ENCODE measurements at regions not wholly inside any gene's neighbourhood (a gene's known extent, or its start where the extent isn't known, plus 50 kb on each side); places are given as distances from the start of the nearest gene placed in this dataset.

DNA sequence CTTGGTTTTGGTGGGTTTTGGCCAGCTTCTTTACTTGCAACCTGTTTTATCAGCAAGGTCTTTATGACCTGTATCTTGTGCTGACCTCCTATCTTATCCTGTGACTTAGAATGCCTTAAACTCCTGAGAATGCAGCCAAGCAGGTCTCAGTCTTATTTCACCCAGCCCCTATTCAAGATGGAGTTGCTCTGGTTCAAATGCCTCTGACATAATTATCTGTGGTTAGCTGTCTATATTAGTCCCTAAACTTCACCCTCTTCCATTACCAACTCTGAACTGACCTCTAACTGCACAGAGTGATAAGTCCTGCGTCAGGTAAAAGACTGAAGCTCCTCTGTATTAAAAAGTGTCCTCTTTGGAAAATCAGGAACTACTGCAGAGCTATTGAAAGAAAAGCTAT lies 61.9 kb upstream of the CD96 start:
- no peak for DNase-seq

DNA sequence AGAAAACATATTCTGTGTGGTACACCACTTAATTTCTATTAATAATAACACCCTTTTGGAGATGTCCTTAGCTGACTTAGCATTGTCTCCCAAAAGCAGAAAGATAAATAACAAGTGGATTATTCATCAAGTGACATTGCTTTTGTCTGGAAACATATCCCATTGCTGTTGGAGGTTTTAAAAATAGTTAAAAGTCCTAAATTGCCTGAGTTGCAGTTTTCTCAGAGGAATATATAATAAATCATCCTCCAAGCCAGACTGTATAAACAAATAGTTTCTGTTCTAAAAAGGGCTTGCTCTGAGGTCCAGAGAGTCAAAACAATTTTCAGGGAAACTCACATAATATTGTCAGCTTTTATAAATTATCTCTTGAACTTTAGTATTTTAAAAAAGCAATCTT lies 60.4 kb upstream of the CD96 start:
- DNase-seq, result no peak

- DNase-seq, result no peak
These were observed 59.4 kb upstream of the CD96 start for GRCh38 chr3:111482574-111482973.

GRCh38 chr3:111485086-111485485 lies 56.9 kb upstream of the CD96 start:
- no peak for DNase-seq
